Progenitor cell of endocrine pancreas (in vitro differentiated cells): ENCODE measurements at regions not wholly inside any gene's neighbourhood (a gene's known extent, or its start where the extent isn't known, plus 50 kb on each side); places are given as distances from the start of the nearest gene placed in this dataset.

Experiments used
- DNase-seq: peaks from one replicate; pipeline ENCODE4 v3.0.0; 2021; ENCODE audit warnings: low spot score; ENCODE audit not compliant: unreplicated experiment
- H3K27ac Mint-ChIP-seq: 2 replicates; pipeline ENCODE4 v1.8.0; 2021; ENCODE audit warnings: mild to moderate bottlenecking, moderate library complexity, mixed read lengths
- H3K27me3 Mint-ChIP-seq: 2 replicates; pipeline ENCODE4 v1.8.0; 2021; ENCODE audit warnings: mixed read lengths
- H3K36me3 Mint-ChIP-seq: 2 replicates; pipeline ENCODE4 v1.8.0; 2022; ENCODE audit warnings: mixed read lengths; ENCODE audit not compliant: insufficient read depth
- H3K4me1 Mint-ChIP-seq: 2 replicates; pipeline ENCODE4 v1.8.0; 2021; ENCODE audit warnings: low read depth, mixed read lengths
- H3K4me3 Mint-ChIP-seq: 2 replicates; pipeline ENCODE4 v1.8.0; 2021; ENCODE audit warnings: low read depth, mild to moderate bottlenecking, moderate library complexity, mixed read lengths
- H3K9me3 Mint-ChIP-seq: 2 replicates; pipeline ENCODE4 v1.8.0; 2021; ENCODE audit warnings: low read depth, mixed read lengths
- CTCF ChIP-seq: fragments of 200-600 bp; sonication (generic); IDR thresholded peaks from one replicate; pipeline ENCODE4 v1.5.0; 2021; ENCODE audit warnings: antibody characterized with exemption, mild to moderate bottlenecking; ENCODE audit not compliant: unreplicated experiment

GRCh38 chr3:167886690-167887089 is 151.2 kb downstream of the SERPINI1 start:
- Mint-ChIP-seq H3K27ac (no peak overlapping the region), H3K4me1 (peaks cover 2% of the 10 kb centered on the region), H3K4me3 (no peak overlapping the region), H3K36me3 (no peaks in the 10 kb centered on the region), H3K9me3 (no peaks in the 10 kb centered on the region), H3K27me3 (peaks cover 19% of the 10 kb centered on the region)
- no peak for TF ChIP-seq CTCF
- no peak for DNase-seq

GRCh38 chr3:167885277-167885676 is 149.8 kb downstream of the SERPINI1 start:
- Mint-ChIP-seq H3K27me3 (peaks cover 14% of the 10 kb centered on the region), H3K36me3 (no peaks in the 10 kb centered on the region), H3K4me1 (peaks cover 4% of the 10 kb centered on the region), H3K4me3 (no peak overlapping the region), H3K27ac (no peak overlapping the region), H3K9me3 (no peaks in the 10 kb centered on the region)
- DNase-seq: no peak
- TF ChIP-seq CTCF: no peak

- Mint-ChIP-seq H3K4me3 (no peak overlapping the region), H3K36me3 (no peaks in the 10 kb centered on the region), H3K9me3 (no peaks in the 10 kb centered on the region), H3K27ac (no peak overlapping the region), H3K27me3 (peaks cover 14% of the 10 kb centered on the region), H3K4me1 (peaks cover 7% of the 10 kb centered on the region)
- no peak for TF ChIP-seq CTCF
- no peak for DNase-seq
Measured at GRCh38 chr3:167884481-167884880, 149.0 kb downstream of the SERPINI1 start.

- no peak overlapping the region for H3K27ac Mint-ChIP-seq
- H3K27me3 Mint-ChIP-seq: peaks cover 14% of the 10 kb centered on the region
- H3K36me3 Mint-ChIP-seq: no peaks in the 10 kb centered on the region
- H3K4me1 Mint-ChIP-seq: peaks cover 7% of the 10 kb centered on the region
- no peak for TF ChIP-seq CTCF
- no peak overlapping the region for H3K4me3 Mint-ChIP-seq
- DNase-seq: no peak
- H3K9me3 Mint-ChIP-seq: no peaks in the 10 kb centered on the region
Measured at GRCh38 chr3:167883452-167883851, 147.9 kb downstream of the SERPINI1 start.

GRCh38 chr3:167882057-167882667 is 146.6 kb downstream of the SERPINI1 start:
- Mint-ChIP-seq H3K36me3 (no peaks in the 10 kb centered on the region), H3K4me3 (no peak overlapping the region), H3K27me3 (peaks cover 16% of the 10 kb centered on the region), H3K9me3 (no peaks in the 10 kb centered on the region), H3K27ac (no peak overlapping the region), H3K4me1 (peaks cover 6% of the 10 kb centered on the region)
- DNase-seq: no peak
- TF ChIP-seq CTCF: peak; percentile 85
